ENCODE measurements at regions not wholly inside any gene's neighbourhood (a gene's known extent, or its start where the extent isn't known, plus 50 kb on each side); places are given as distances from the start of the nearest gene placed in this dataset.

- intact Hi-C loops (cut with DNase I), result no loop called here
- DNase-seq (no peak), ATAC-seq (no peak)
- Histone ChIP-seq H3K4me1 (no peaks in the 10 kb centered on the region), H3K4me3 (no peak overlapping the region), H3K27me3 (peaks cover 0 to 6% of the 10 kb centered on the region in 2 donors), H3K9me3 (no peaks in the 10 kb centered on the region), H3K27ac (no peak overlapping the region), H3K36me3 (replicated peaks in 1 of 2; ENCODE audit: insufficient read depth in 1 of 2, low read depth in 2 of 2) (no peaks in the 10 kb centered on the region)
- TF ChIP-seq, protein P1, sequence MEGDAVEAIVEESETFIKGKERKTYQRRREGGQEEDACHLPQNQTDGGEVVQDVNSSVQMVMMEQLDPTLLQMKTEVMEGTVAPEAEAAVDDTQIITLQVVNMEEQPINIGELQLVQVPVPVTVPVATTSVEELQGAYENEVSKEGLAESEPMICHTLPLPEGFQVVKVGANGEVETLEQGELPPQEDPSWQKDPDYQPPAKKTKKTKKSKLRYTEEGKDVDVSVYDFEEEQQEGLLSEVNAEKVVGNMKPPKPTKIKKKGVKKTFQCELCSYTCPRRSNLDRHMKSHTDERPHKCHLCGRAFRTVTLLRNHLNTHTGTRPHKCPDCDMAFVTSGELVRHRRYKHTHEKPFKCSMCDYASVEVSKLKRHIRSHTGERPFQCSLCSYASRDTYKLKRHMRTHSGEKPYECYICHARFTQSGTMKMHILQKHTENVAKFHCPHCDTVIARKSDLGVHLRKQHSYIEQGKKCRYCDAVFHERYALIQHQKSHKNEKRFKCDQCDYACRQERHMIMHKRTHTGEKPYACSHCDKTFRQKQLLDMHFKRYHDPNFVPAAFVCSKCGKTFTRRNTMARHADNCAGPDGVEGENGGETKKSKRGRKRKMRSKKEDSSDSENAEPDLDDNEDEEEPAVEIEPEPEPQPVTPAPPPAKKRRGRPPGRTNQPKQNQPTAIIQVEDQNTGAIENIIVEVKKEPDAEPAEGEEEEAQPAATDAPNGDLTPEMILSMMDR (IDR thresholded peaks at IDR 0.05), result no peak
- no peak for TF ChIP-seq POLR2A (IDR thresholded peaks at IDR 0.05)
- WGBS, 2 donors, result 56 to 76% methylated on average over 14 of the region's 14 CpGs
Observed at GRCh38 chr17:79160980-79161636, 86.5 kb downstream of the ENGASE start.

GRCh38 chr17:79159926-79160325 is 85.3 kb downstream of the ENGASE start:
- Histone ChIP-seq H3K36me3 (replicated peaks in 1 of 2; ENCODE audit: insufficient read depth in 1 of 2, low read depth in 2 of 2) (no peaks in the 10 kb centered on the region), H3K27ac (no peak overlapping the region), H3K27me3 (no peaks in the 10 kb centered on the region), H3K4me1 (no peaks in the 10 kb centered on the region), H3K4me3 (no peak overlapping the region), H3K9me3 (no peaks in the 10 kb centered on the region)
- WGBS, 2 donors, result 67 to 70% methylated on average over 12 to 13 of the region's 13 CpGs
- TF ChIP-seq, protein P1 (IDR thresholded peaks at IDR 0.05), result no peak
- TF ChIP-seq POLR2A (IDR thresholded peaks at IDR 0.05), result no peak
- no peak for ATAC-seq
- DNase-seq, result no peak
- intact Hi-C loops (cut with DNase I), result no loop called here

DNA sequence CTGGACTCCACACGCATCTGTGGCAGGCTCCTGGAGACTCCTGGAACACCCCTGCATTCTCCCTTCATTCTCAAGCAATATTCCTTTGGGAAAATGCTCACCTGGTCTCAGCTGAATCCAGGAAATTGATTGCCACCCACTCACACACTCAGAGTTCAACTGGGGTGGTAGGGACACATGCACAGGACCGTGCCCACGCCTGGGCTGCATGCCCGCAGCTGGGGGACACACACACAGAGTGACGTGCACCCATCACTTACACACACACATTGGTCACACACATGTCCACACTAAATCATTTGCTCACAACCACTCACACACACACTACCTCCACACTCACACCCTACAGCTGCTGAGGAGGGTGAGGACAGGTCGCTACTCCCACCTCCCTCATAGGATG is 84.8 kb downstream of the ENGASE start:
- intact Hi-C loops (cut with DNase I), result no loop called here
- Histone ChIP-seq H3K36me3 (replicated peaks in 1 of 2; ENCODE audit: insufficient read depth in 1 of 2, low read depth in 2 of 2) (no peaks in the 10 kb centered on the region), H3K4me1 (no peaks in the 10 kb centered on the region), H3K27me3 (no peaks in the 10 kb centered on the region), H3K4me3 (no peak overlapping the region), H3K27ac (no peak overlapping the region), H3K9me3 (no peaks in the 10 kb centered on the region)
- 32% methylated on average over 3 to 6 of the region's 6 CpGs for WGBS, 2 donors
- DNase-seq (no peak), ATAC-seq (no peak)
- TF ChIP-seq, protein P1 (IDR thresholded peaks at IDR 0.05), result no peak
- no peak for TF ChIP-seq POLR2A (IDR thresholded peaks at IDR 0.05)

GRCh38 chr17:79156463-79157095 is 82.0 kb downstream of the ENGASE start:
- H3K4me3 ChIP-seq, result no peak overlapping the region
- no peaks in the 10 kb centered on the region for H3K27me3 ChIP-seq
- no peaks in the 10 kb centered on the region for H3K4me1 ChIP-seq
- H3K9me3 ChIP-seq, result no peaks in the 10 kb centered on the region
- intact Hi-C loops (cut with DNase I), result no loop called here
- no peaks in the 10 kb centered on the region for H3K36me3 ChIP-seq (replicated peaks in 1 of 2; ENCODE audit: insufficient read depth in 1 of 2, low read depth in 2 of 2)
- WGBS, 2 donors, result 66 to 86% methylated on average over 6 to 19 of the region's 19 CpGs
- TF ChIP-seq, protein P1 (IDR thresholded peaks at IDR 0.05), result no peak
- ATAC-seq, result no peak
- DNase-seq, result no peak
- no peak overlapping the region for H3K27ac ChIP-seq

GRCh38 chr17:79155701-79156100 is 81.1 kb downstream of the ENGASE start:
- ATAC-seq (no peak), DNase-seq (no peak)
- no peak overlapping the region for H3K27ac ChIP-seq
- intact Hi-C loops (cut with DNase I), result no loop called here
- 63 to 68% methylated on average over 6 to 8 of the region's 12 CpGs for WGBS, 2 donors
- no peak overlapping the region for H3K4me3 ChIP-seq
- H3K9me3 ChIP-seq, result no peaks in the 10 kb centered on the region
- TF ChIP-seq, protein P1 (IDR thresholded peaks at IDR 0.05), result no peak
- TF ChIP-seq POLR2A (IDR thresholded peaks at IDR 0.05), result no peak
- no peaks in the 10 kb centered on the region for H3K4me1 ChIP-seq
- no peaks in the 10 kb centered on the region for H3K27me3 ChIP-seq
- no peaks in the 10 kb centered on the region for H3K36me3 ChIP-seq (replicated peaks in 1 of 2; ENCODE audit: insufficient read depth in 1 of 2, low read depth in 2 of 2)

All from body of pancreas (tissue), 4 donors.